ENCODE measurements at regions not wholly inside any gene's neighbourhood (a gene's known extent, or its start where the extent isn't known, plus 50 kb on each side); places are given as distances from the start of the nearest gene placed in this dataset.

DNA sequence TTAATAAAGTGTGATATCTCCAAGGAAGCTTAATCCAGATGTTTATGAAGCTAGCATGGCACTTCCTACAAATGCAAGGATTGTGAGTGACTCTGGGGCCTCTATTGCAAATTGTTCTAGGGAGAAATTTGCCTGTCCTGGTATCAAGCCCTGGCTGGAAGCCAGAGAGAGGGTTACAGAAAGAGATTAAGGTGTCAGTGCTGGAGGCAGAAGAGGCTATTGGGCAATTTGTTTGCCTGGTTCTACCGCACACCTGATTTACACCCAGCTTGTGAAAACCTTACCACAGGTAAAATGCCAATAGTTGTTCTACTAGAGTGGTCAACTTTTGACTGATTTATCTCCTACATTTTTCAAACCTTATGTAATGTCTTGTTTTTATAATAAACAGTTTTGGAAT, 186.7 kb upstream of the FAT1 start:
- no peak for DNase-seq (ENCODE audit: low spot score)
- TF ChIP-seq, protein P1, sequence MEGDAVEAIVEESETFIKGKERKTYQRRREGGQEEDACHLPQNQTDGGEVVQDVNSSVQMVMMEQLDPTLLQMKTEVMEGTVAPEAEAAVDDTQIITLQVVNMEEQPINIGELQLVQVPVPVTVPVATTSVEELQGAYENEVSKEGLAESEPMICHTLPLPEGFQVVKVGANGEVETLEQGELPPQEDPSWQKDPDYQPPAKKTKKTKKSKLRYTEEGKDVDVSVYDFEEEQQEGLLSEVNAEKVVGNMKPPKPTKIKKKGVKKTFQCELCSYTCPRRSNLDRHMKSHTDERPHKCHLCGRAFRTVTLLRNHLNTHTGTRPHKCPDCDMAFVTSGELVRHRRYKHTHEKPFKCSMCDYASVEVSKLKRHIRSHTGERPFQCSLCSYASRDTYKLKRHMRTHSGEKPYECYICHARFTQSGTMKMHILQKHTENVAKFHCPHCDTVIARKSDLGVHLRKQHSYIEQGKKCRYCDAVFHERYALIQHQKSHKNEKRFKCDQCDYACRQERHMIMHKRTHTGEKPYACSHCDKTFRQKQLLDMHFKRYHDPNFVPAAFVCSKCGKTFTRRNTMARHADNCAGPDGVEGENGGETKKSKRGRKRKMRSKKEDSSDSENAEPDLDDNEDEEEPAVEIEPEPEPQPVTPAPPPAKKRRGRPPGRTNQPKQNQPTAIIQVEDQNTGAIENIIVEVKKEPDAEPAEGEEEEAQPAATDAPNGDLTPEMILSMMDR (IDR thresholded peaks at IDR 0.05; ENCODE audit: extremely low read depth, insufficient read depth, missing control alignments): no peak
- in situ Hi-C loops (cut with MboI; ENCODE audit: low pct_unique_long_range_greater_than_20kb, low sequenced_read_pairs, unreplicated experiment): no loop called here

DNA sequence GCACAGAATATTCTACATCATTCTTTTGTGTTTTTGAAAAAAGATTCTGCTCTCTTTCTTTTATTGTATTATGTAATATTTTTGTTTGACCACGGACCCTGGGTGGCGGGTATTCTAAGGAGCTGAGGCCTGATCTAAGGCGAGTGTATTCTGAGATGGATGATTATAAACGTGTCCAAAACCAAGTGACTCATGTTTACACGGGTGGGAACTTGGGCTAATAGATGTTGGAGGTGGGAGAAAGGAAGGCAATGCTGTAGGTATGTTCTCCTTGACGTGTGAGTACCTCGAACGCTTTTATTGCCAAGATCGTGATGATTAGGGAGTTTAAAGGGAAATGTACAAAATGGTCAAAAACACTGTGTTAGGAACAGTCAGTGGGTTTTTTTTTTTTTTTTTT, 188.9 kb upstream of the FAT1 start:
- no peak for DNase-seq (ENCODE audit: low spot score)
- in situ Hi-C loops (cut with MboI; ENCODE audit: low pct_unique_long_range_greater_than_20kb, low sequenced_read_pairs, unreplicated experiment): no loop called here
- TF ChIP-seq, protein P1 (IDR thresholded peaks at IDR 0.05; ENCODE audit: extremely low read depth, insufficient read depth, missing control alignments): no peak

DNA sequence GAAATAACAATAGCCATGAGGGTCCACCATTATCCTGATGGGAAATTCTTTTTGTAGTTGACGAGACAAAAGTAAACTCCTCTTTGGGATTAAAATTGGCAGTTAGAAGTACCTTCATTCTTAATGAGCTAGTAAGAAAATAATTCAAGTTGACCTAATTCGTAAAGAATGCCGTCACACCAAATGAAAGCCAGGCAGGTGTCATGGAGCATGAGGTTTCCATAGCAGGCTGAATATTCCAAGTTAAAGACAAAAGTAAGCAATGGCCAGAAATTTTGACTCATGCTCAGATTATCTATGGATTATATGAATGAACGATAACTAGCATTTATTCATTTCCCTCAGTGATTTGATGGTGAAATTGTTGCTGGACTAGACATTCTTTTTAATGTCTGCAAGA, 192.2 kb upstream of the FAT1 start:
- in situ Hi-C loops (cut with MboI; ENCODE audit: low pct_unique_long_range_greater_than_20kb, low sequenced_read_pairs, unreplicated experiment): no loop called here
- DNase-seq (ENCODE audit: low spot score): no peak
- TF ChIP-seq, protein P1 (IDR thresholded peaks at IDR 0.05; ENCODE audit: extremely low read depth, insufficient read depth, missing control alignments): no peak

DNA sequence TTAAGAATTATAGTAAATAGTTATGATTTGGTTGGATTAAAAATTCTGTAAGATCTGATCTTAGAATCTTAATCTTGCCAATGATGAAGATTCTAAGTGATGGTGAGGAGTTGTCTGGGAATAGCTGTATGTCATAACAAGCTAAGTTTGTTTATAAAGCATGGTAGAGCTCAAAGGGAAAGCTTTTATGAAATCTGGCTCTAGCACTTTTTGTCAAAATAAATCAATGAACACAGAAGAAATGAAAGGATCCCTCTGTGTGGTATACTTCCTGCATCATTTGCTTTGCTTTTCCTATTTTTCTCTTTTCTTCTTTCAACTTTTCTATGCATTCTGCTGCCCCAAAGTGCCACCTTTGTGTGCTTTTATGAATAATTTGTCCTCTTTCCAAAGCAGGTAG, 193.5 kb upstream of the FAT1 start:
- in situ Hi-C loops (cut with MboI; ENCODE audit: low pct_unique_long_range_greater_than_20kb, low sequenced_read_pairs, unreplicated experiment): no loop called here
- no peak for DNase-seq (ENCODE audit: low spot score)
- TF ChIP-seq, protein P1 (IDR thresholded peaks at IDR 0.05; ENCODE audit: extremely low read depth, insufficient read depth, missing control alignments): no peak

DNA sequence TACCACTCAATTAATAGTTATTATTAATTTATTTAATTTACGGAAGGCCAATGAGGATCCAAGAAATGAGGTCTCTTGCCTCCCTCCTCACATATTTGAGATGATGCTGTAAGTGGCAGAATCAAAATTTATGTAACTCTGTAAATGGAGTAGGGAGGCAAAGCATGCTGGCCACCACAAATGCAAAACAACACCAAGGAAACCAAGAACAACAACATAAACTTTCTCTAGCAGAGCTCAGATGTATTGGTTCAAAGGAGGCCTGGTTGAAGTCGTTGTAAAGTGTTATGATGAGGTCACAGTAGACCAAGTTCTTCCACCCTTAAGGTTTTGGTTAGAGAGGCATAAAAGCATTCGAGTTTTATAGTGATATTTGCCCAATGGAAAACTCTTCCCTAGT, 194.8 kb upstream of the FAT1 start:
- no peak for DNase-seq (ENCODE audit: low spot score)
- in situ Hi-C loops (cut with MboI; ENCODE audit: low pct_unique_long_range_greater_than_20kb, low sequenced_read_pairs, unreplicated experiment): no loop called here
- TF ChIP-seq, protein P1 (IDR thresholded peaks at IDR 0.05; ENCODE audit: extremely low read depth, insufficient read depth, missing control alignments): no peak

DNA sequence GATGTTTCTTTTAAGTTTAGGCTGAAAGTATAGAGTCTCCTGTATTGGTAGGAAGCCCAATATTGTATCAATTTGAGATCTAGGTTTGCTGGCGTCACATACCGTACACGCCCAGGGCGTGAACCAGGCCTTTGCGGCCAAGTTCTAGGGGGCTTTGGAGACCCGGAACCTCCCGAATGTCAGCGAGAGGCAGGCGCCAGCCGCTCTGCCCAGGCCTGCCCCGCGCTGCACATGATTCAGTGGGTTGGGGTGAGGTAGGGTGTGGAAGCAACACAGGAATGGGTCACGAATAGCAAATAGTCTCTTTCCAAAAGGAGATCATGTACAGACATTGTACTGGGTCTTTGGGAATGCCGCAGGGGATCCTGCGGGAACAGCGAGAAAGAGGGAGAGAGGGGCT, 195.7 kb upstream of the FAT1 start:
- TF ChIP-seq, protein P1 (IDR thresholded peaks at IDR 0.05; ENCODE audit: extremely low read depth, insufficient read depth, missing control alignments): no peak
- no peak for DNase-seq (ENCODE audit: low spot score)
- in situ Hi-C loops (cut with MboI; ENCODE audit: low pct_unique_long_range_greater_than_20kb, low sequenced_read_pairs, unreplicated experiment): no loop called here

DNA sequence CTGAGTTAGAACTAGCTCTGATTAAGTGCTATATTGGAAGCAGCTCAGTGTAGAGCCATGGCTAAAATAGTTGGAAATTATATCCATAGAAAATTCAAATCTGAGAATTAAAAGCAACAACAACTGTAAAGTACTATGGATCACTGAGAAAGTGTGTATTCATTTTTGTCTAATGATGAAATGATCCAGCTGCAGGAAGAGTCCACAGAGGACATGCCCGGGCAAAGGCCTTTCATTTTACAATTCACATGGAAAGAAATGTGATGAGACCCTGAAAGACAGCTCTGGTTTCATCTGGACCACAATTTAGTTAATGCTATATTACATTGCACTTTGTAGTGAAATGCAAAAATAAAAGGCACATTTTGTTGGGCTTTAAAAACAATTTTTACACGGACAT, 196.8 kb upstream of the FAT1 start:
- TF ChIP-seq, protein P1 (IDR thresholded peaks at IDR 0.05; ENCODE audit: extremely low read depth, insufficient read depth, missing control alignments): no peak
- no peak for DNase-seq (ENCODE audit: low spot score)
- in situ Hi-C loops (cut with MboI; ENCODE audit: low pct_unique_long_range_greater_than_20kb, low sequenced_read_pairs, unreplicated experiment): no loop called here

Data from GM13977 (cell line).